ENCODE measurements at regions not wholly inside any gene's neighbourhood (a gene's known extent, or its start where the extent isn't known, plus 50 kb on each side); places are given as distances from the start of the nearest gene placed in this dataset.

GRCh38 chr20:40920291-40920690, 108.3 kb upstream of the TOP1 start:
- Histone ChIP-seq H4K20me1 (ENCODE audit: insufficient read depth, poor library complexity, severe bottlenecking) (no peaks in the 10 kb centered on the region), H3K4me3 (no peak overlapping the region), H3K27ac (no peak overlapping the region), H2AFZ (no peak overlapping the region), H3K27me3 (no peaks in the 10 kb centered on the region), H3K9me2 (replicated peaks; ENCODE audit: insufficient read depth) (no peaks in the 10 kb centered on the region), H3K36me3 (replicated peaks; ENCODE audit: insufficient read depth, low read depth) (no peaks in the 10 kb centered on the region), H3K79me2 (no peaks in the 10 kb centered on the region), H3K9me3 (ENCODE audit: low read depth) (no peaks in the 10 kb centered on the region), H3K4me1 (ENCODE audit: insufficient read depth) (no peaks in the 10 kb centered on the region), H3K4me2 (no peak overlapping the region)
- TF ChIP-seq CTCF (IDR thresholded peaks at IDR 0.05; ENCODE audit: poor library complexity) (no peak), EZH2phosphoT487 (IDR thresholded peaks at IDR 0.05; ENCODE audit: low read depth, severe bottlenecking, unreplicated experiment) (no peak), EZH2 (IDR thresholded peaks at IDR 0.05; ENCODE audit: borderline replicate concordance) (no peak)
- WGBS (ENCODE audit: low lambda C conversion rate, missing lambda C conversion rate) = 81% methylated on average over 2 of the region's 2 CpGs
- no peak for DNase-seq (ENCODE audit: low spot score)

- Histone ChIP-seq H4K20me1 (ENCODE audit: insufficient read depth, poor library complexity, severe bottlenecking) (no peaks in the 10 kb centered on the region), H3K4me3 (no peak overlapping the region), H3K9me2 (replicated peaks; ENCODE audit: insufficient read depth) (no peaks in the 10 kb centered on the region), H2AFZ (no peak overlapping the region), H3K4me1 (ENCODE audit: insufficient read depth) (no peaks in the 10 kb centered on the region), H3K27ac (no peak overlapping the region), H3K9me3 (ENCODE audit: low read depth) (no peaks in the 10 kb centered on the region), H3K79me2 (no peaks in the 10 kb centered on the region), H3K36me3 (replicated peaks; ENCODE audit: insufficient read depth, low read depth) (no peaks in the 10 kb centered on the region), H3K4me2 (no peak overlapping the region), H3K27me3 (no peaks in the 10 kb centered on the region)
- WGBS (ENCODE audit: low lambda C conversion rate, missing lambda C conversion rate) = 83% methylated on average over 3 of the region's 3 CpGs
- TF ChIP-seq EZH2phosphoT487 (IDR thresholded peaks at IDR 0.05; ENCODE audit: low read depth, severe bottlenecking, unreplicated experiment) = no peak
- no peak for TF ChIP-seq CTCF (IDR thresholded peaks at IDR 0.05; ENCODE audit: poor library complexity)
- TF ChIP-seq EZH2 (IDR thresholded peaks at IDR 0.05; ENCODE audit: borderline replicate concordance) = no peak
- DNase-seq (ENCODE audit: low spot score) = no peak
These were observed 105.8 kb upstream of the TOP1 start for GRCh38 chr20:40922865-40923264.

DNA sequence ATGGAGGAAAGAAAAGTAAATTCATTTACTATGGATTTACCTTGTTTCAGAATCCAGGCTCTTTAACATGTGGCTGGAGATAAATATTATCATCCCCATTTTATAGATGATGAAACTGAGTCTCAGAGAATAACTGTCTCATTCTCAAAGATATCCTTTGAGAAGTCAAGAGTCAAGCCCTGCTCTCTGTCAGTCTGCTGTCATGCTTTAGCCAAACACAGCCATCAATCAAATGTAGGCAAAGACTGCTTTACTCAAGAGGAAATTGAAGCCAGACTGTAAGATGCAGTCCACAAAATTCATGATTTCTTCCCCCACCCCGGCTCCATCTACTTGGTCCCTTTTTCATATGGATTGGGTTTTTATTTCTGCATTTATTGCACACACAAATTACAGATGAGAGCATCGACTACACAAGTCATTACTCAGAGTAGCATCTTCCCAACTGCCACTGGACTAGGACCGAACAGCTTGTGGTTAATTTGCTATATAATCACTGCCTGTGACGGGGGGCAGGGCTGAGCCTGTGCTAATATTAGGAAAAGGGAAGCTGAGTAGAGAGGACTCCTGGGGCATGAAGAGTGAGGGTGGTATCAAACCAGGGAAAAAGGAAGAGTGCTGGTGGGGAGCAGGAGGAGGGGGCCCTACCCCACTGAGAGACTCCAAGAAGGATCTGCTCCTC, 102.7 kb upstream of the TOP1 start:
- no peak overlapping the region for H3K27ac ChIP-seq
- H3K4me3 ChIP-seq = no peak overlapping the region
- no peaks in the 10 kb centered on the region for H3K36me3 ChIP-seq (replicated peaks; ENCODE audit: insufficient read depth, low read depth)
- H2AFZ ChIP-seq = no peak overlapping the region
- 75% methylated on average over 4 of the region's 4 CpGs for WGBS (ENCODE audit: low lambda C conversion rate, missing lambda C conversion rate)
- no peaks in the 10 kb centered on the region for H4K20me1 ChIP-seq (ENCODE audit: insufficient read depth, poor library complexity, severe bottlenecking)
- no peak overlapping the region for H3K4me2 ChIP-seq
- TF ChIP-seq CTCF (IDR thresholded peaks at IDR 0.05; ENCODE audit: poor library complexity) = no peak
- TF ChIP-seq EZH2phosphoT487 (IDR thresholded peaks at IDR 0.05; ENCODE audit: low read depth, severe bottlenecking, unreplicated experiment) = no peak
- H3K9me2 ChIP-seq (replicated peaks; ENCODE audit: insufficient read depth) = no peaks in the 10 kb centered on the region
- H3K27me3 ChIP-seq = no peaks in the 10 kb centered on the region
- H3K4me1 ChIP-seq (ENCODE audit: insufficient read depth) = no peaks in the 10 kb centered on the region
- no peak for DNase-seq (ENCODE audit: low spot score)
- no peaks in the 10 kb centered on the region for H3K79me2 ChIP-seq
- no peaks in the 10 kb centered on the region for H3K9me3 ChIP-seq (ENCODE audit: low read depth)

Data from hepatocyte (in vitro differentiated cells).